ENCODE measurements at regions not wholly inside any gene's neighbourhood (a gene's known extent, or its start where the extent isn't known, plus 50 kb on each side); places are given as distances from the start of the nearest gene placed in this dataset.

DNA sequence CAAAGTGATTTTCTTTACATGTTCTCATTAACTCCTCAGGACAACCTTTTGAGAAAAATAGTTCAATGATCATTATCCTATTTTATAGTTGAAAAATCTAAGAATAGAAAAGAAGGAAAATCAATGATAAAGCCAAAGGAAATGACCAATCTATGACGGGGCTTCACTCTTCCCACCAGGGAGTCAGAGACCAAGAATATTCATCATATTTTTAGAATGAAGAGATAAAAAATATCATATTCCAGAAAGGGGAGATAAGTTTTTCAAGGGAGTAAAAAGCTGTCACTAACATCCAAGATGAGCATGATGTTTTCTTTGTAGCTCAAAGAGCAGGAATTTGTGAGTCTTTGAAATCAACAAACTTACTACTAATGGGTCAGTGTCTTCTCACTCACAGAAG lies 71.5 kb upstream of the LPP start:
- no peak overlapping the region for H3K27ac ChIP-seq (ENCODE audit: low read depth in 1 of 2, low read length in 2 of 2)
- no peak overlapping the region for H3K9ac ChIP-seq (ENCODE audit: low read depth in 1 of 2, low read length in 2 of 2)
- H3K9me3 ChIP-seq (ENCODE audit: control insufficient read depth in 4 of 4, low read length in 3 of 4): no peaks in the 10 kb centered on the region
- no peaks in the 10 kb centered on the region for H3K36me3 ChIP-seq (ENCODE audit: control insufficient read depth in 4 of 4, insufficient read depth in 3 of 4, low read depth in 1 of 4, low read length in 3 of 4)
- WGBS: 75% methylated on average over 1 of the region's 1 CpG
- H3K4me1 ChIP-seq (ENCODE audit: control insufficient read depth in 4 of 4, insufficient read depth in 4 of 4, low read length in 3 of 4): no peaks in the 10 kb centered on the region
- no peaks in the 10 kb centered on the region for H3K27me3 ChIP-seq (ENCODE audit: control insufficient read depth in 4 of 4, insufficient read depth in 4 of 4, low read length in 3 of 4)
- DNase-seq (ENCODE audit: low spot score): no peak
- no peak overlapping the region for H3K4me3 ChIP-seq (ENCODE audit: low read depth in 1 of 3, low read length in 3 of 3)
- TF ChIP-seq HNF4A (conservative IDR thresholded peaks at IDR 0.05) (no peak), HNF4G (IDR thresholded peaks at IDR 0.05) (no peak), FOXA1 (IDR thresholded peaks at IDR 0.05) (no peak), FOXA2 (IDR thresholded peaks at IDR 0.05) (no peak), RXRA (IDR thresholded peaks at IDR 0.05) (no peak), YY1 (IDR thresholded peaks at IDR 0.05) (no peak), SP1 (IDR thresholded peaks at IDR 0.05) (no peak), TAF1 (conservative IDR thresholded peaks at IDR 0.05) (no peak), EGR1 (IDR thresholded peaks at IDR 0.05; ENCODE audit: low read depth in 2 of 2) (no peak), JUND (IDR thresholded peaks at IDR 0.05) (no peak), NR2F2 (IDR thresholded peaks at IDR 0.05) (no peak)
- TF ChIP-seq, protein P1, sequence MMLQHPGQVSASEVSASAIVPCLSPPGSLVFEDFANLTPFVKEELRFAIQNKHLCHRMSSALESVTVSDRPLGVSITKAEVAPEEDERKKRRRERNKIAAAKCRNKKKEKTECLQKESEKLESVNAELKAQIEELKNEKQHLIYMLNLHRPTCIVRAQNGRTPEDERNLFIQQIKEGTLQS (IDR thresholded peaks at IDR 0.05): no peak
- TF ChIP-seq, protein P2, sequence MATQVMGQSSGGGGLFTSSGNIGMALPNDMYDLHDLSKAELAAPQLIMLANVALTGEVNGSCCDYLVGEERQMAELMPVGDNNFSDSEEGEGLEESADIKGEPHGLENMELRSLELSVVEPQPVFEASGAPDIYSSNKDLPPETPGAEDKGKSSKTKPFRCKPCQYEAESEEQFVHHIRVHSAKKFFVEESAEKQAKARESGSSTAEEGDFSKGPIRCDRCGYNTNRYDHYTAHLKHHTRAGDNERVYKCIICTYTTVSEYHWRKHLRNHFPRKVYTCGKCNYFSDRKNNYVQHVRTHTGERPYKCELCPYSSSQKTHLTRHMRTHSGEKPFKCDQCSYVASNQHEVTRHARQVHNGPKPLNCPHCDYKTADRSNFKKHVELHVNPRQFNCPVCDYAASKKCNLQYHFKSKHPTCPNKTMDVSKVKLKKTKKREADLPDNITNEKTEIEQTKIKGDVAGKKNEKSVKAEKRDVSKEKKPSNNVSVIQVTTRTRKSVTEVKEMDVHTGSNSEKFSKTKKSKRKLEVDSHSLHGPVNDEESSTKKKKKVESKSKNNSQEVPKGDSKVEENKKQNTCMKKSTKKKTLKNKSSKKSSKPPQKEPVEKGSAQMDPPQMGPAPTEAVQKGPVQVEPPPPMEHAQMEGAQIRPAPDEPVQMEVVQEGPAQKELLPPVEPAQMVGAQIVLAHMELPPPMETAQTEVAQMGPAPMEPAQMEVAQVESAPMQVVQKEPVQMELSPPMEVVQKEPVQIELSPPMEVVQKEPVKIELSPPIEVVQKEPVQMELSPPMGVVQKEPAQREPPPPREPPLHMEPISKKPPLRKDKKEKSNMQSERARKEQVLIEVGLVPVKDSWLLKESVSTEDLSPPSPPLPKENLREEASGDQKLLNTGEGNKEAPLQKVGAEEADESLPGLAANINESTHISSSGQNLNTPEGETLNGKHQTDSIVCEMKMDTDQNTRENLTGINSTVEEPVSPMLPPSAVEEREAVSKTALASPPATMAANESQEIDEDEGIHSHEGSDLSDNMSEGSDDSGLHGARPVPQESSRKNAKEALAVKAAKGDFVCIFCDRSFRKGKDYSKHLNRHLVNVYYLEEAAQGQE (IDR thresholded peaks at IDR 0.05): no peak
- TF ChIP-seq, protein P3, sequence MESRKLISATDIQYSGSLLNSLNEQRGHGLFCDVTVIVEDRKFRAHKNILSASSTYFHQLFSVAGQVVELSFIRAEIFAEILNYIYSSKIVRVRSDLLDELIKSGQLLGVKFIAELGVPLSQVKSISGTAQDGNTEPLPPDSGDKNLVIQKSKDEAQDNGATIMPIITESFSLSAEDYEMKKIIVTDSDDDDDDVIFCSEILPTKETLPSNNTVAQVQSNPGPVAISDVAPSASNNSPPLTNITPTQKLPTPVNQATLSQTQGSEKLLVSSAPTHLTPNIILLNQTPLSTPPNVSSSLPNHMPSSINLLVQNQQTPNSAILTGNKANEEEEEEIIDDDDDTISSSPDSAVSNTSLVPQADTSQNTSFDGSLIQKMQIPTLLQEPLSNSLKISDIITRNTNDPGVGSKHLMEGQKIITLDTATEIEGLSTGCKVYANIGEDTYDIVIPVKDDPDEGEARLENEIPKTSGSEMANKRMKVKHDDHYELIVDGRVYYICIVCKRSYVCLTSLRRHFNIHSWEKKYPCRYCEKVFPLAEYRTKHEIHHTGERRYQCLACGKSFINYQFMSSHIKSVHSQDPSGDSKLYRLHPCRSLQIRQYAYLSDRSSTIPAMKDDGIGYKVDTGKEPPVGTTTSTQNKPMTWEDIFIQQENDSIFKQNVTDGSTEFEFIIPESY (IDR thresholded peaks at IDR 0.05): no peak
- TF ChIP-seq, protein P4, sequence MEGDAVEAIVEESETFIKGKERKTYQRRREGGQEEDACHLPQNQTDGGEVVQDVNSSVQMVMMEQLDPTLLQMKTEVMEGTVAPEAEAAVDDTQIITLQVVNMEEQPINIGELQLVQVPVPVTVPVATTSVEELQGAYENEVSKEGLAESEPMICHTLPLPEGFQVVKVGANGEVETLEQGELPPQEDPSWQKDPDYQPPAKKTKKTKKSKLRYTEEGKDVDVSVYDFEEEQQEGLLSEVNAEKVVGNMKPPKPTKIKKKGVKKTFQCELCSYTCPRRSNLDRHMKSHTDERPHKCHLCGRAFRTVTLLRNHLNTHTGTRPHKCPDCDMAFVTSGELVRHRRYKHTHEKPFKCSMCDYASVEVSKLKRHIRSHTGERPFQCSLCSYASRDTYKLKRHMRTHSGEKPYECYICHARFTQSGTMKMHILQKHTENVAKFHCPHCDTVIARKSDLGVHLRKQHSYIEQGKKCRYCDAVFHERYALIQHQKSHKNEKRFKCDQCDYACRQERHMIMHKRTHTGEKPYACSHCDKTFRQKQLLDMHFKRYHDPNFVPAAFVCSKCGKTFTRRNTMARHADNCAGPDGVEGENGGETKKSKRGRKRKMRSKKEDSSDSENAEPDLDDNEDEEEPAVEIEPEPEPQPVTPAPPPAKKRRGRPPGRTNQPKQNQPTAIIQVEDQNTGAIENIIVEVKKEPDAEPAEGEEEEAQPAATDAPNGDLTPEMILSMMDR (IDR thresholded peaks at IDR 0.05; ENCODE audit: low read depth, low read length, missing input control): no peak

DNA sequence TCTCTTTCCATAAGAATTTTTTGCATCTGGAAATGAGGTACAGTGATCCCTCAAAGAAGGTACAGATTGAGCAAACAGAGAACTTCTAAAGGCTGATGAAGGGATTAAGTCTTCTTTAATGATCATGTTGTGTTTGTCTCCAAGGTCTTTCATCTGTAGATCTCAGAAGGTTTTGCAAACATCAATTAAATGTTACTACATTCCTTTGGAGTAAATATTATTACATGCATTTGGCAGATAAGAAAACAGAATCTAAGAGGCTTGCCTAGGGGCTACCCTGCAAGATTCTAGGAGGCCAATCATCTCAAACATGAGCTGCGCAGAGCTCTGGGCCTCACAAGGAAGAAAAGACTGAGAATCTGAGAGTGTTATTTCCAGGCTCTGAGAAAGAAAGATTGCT lies 70.9 kb upstream of the LPP start:
- TF ChIP-seq RXRA (IDR thresholded peaks at IDR 0.05): no peak
- no peak for TF ChIP-seq EGR1 (IDR thresholded peaks at IDR 0.05; ENCODE audit: low read depth in 2 of 2)
- no peak for TF ChIP-seq TAF1 (conservative IDR thresholded peaks at IDR 0.05)
- TF ChIP-seq SP1 (IDR thresholded peaks at IDR 0.05): no peak
- TF ChIP-seq, protein P4 (IDR thresholded peaks at IDR 0.05; ENCODE audit: low read depth, low read length, missing input control): no peak
- TF ChIP-seq HNF4G (IDR thresholded peaks at IDR 0.05): no peak
- TF ChIP-seq, protein P1 (IDR thresholded peaks at IDR 0.05): no peak
- TF ChIP-seq RAD21 (IDR thresholded peaks at IDR 0.05): no peak
- TF ChIP-seq, protein P3 (IDR thresholded peaks at IDR 0.05): no peak
- TF ChIP-seq YY1 (IDR thresholded peaks at IDR 0.05): no peak
- no peak for TF ChIP-seq NR2F2 (IDR thresholded peaks at IDR 0.05)
- no peak for TF ChIP-seq FOXA1 (IDR thresholded peaks at IDR 0.05)
- no peak for TF ChIP-seq JUND (IDR thresholded peaks at IDR 0.05)
- no peak for TF ChIP-seq GABPA (IDR thresholded peaks at IDR 0.05 in 1 of 2, conservative IDR thresholded peaks at IDR 0.05 in 1 of 2)
- Histone ChIP-seq H3K9me3 (ENCODE audit: control insufficient read depth in 4 of 4, low read length in 3 of 4) (no peaks in the 10 kb centered on the region), H3K36me3 (ENCODE audit: control insufficient read depth in 4 of 4, insufficient read depth in 3 of 4, low read depth in 1 of 4, low read length in 3 of 4) (no peaks in the 10 kb centered on the region), H3K4me1 (ENCODE audit: control insufficient read depth in 4 of 4, insufficient read depth in 4 of 4, low read length in 3 of 4) (no peaks in the 10 kb centered on the region), H3K9ac (ENCODE audit: low read depth in 1 of 2, low read length in 2 of 2) (no peak overlapping the region), H3K27me3 (ENCODE audit: control insufficient read depth in 4 of 4, insufficient read depth in 4 of 4, low read length in 3 of 4) (no peaks in the 10 kb centered on the region), H3K27ac (ENCODE audit: low read depth in 1 of 2, low read length in 2 of 2) (no peak overlapping the region), H3K4me3 (ENCODE audit: low read depth in 1 of 3, low read length in 3 of 3) (no peak overlapping the region)
- no peak for DNase-seq (ENCODE audit: low spot score)
- WGBS: 98% methylated on average over 1 of the region's 1 CpG

Measured in liver (tissue), 8 donors.